Heart left ventricle (tissue), 16 donors: ENCODE measurements at regions not wholly inside any gene's neighbourhood (a gene's known extent, or its start where the extent isn't known, plus 50 kb on each side); places are given as distances from the start of the nearest gene placed in this dataset.

Source experiments
- ATAC-seq, 4 donors: fragments of 200-7000 bp; cut with Tn5 transposase; one replicate each; pipeline ENCODE4 v1.9.1; 2020 to 2022; ENCODE audit warnings: moderate library complexity in 4 of 4, mild to moderate bottlenecking in 3 of 4, moderate number of reproducible peaks in 1 of 4
- DNase-seq, 5 donors: peaks; one replicate each; pipeline ENCODE4 v3.0.0-alpha.2; 2020
- H3K27ac ChIP-seq, 12 donors: fragments of 200-600 bp; sonication (generic) in 4 of 12; one replicate each; pipeline versions ENCODE4 v1.5.0 to v1.8.0; 2016 to 2022; ENCODE audit warnings: mild to moderate bottlenecking in 2 of 12
- H3K27me3 ChIP-seq, 9 donors: fragments of 200-600 bp; sonication (generic) in 2 of 9; one replicate each; pipeline versions ENCODE4 v1.5.1 to v1.8.0; 2016 to 2022; ENCODE audit warnings: mild to moderate bottlenecking in 3 of 9
- H3K36me3 ChIP-seq, 9 donors: fragments of 200-600 bp; sonication (generic) in 2 of 9; one replicate each; pipeline versions ENCODE4 v1.5.0 to v1.8.0; 2018 to 2022; ENCODE audit warnings: mild to moderate bottlenecking in 2 of 9
- H3K4me1 ChIP-seq, 12 donors: fragments of 200-600 bp; sonication (generic) in 4 of 12; one replicate each; pipeline versions ENCODE4 v1.5.0 to v1.8.0; 2016 to 2022; ENCODE audit warnings: mild to moderate bottlenecking in 3 of 12
- H3K4me3 ChIP-seq, 12 donors: fragments of 200-600 bp; sonication (generic) in 4 of 12; one replicate each; pipeline versions ENCODE4 v1.5.0 to v1.8.0; 2017 to 2022; ENCODE audit warnings: mild to moderate bottlenecking in 9 of 12, moderate library complexity in 4 of 12
- H3K9me3 ChIP-seq, 12 donors: fragments of 200-600 bp; sonication (generic) in 4 of 12; one replicate each; pipeline versions ENCODE4 v1.5.0 to v1.8.0; 2016 to 2022; ENCODE audit warnings: mild to moderate bottlenecking in 1 of 12
- POLR2A ChIP-seq, 2 donors: fragments of 450-650 bp; IDR thresholded peaks; one replicate each; pipeline ENCODE4 v1.6.1; 2017; ENCODE audit warnings: antibody characterized with exemption in 2 of 2, mild to moderate bottlenecking in 2 of 2, moderate library complexity in 2 of 2
- WGBS, 4 donors: extraction: QIAGEN DNeasy Blood & Tissue Kit in 2 of 4; methylation state at CpG; one replicate each; pipeline versions ENCODE4 v1.1.5 to v1.1.7; 2013 to 2018; 5-methylcytosine and 5-hydroxymethylcytosine counted together
- intact Hi-C, 10 donors: fragments of 100-400 bp; cut with DNase I; formaldehyde crosslinking; loops; one replicate each; pipeline versions ENCODE4 v1.11.1 to v1.14.2; 2022
- TF ChIP-seq, protein P1 (sequence below), 12 donors: fragments of 200-600 bp; sonication (generic) in 4 of 12; IDR thresholded peaks; one replicate each; pipeline versions ENCODE4 v1.5.0 to v1.8.0; 2018 to 2022; ENCODE audit warnings: antibody characterized with exemption in 12 of 12, mild to moderate bottlenecking in 5 of 12
- donor health status: ischemic (EF 13 %, LVEDD 7.1; RV severe dilation, severe dysfunction).
- donor health status: healthy with polysubstance abuse.
- donor health status: DM: no; HTN: yes; CAD: no.
- donor health status: DM: no; HTN: no; CAD: no.
- donor health status: ischemic (EF 25% LVEDD 6.9; RV normal size, moderate dysfunction).
- donor health status: ischemic (EF 25% LVEDD 5.7; RV mildly dilated, moderate dysfunction).
- donor health status: healthy.
- donor health status: DM: yes; HTN: yes; CAD: no.
- donor health status: ischemic (EF 35%, LVEDD 5.7; RV mildly dilated, moderate dysfunction).
- donor health status: nonischemic (EF 11% LVEDD 7.7; RV severe dilation, severe dysfunction).
- donor health status: DM: yes; HTN: yes; CAD: no.
- donor health status: PGD.
- donor health status: ischemic (EF 29% LVEDD 5.4; RV normal size, mild dysfunction).
- donor health status: nonischemic (EF 23%, LVEDD 6.1; RV moderate dilation, normal function).

DNA sequence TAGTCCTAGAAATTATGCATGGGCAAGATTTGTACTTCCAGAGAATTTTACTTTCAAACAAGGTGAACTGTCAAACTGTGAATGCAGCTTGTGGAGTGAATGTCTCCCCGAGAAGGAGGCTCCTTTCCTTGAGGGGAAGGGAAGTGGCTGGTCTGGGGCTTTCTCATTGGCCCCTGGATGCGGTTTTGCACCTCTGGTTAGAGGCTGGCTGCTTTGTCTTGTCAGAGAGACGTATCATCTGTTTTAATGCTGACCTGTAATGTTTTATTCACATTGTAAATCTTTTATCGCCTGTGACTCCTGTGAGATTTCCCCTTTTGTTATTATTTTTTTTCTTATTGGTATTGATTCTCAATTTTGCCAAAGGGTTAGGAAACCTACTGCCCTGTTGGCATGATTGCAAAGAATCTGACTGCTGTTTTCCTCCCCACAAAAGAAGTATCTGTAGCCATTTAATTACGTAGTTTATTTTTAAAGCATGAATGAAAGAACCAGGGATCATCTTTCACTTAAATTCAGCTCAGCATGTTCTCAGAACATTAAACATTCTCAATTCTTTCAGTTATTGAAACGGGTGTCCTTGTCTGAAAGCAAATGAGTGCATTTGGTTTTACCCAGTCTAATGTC lies 238.3 kb upstream of the NFE2L3 start:
- no peak overlapping the region for H3K27ac ChIP-seq
- peaks cover 0 to 10% (median 4%) of the 10 kb centered on the region in 12 donors for H3K9me3 ChIP-seq
- DNase-seq (no peak), ATAC-seq (no peak)
- no peak overlapping the region for H3K4me3 ChIP-seq
- H3K27me3 ChIP-seq = peaks cover 0 to 53% (median 7%) of the 10 kb centered on the region in 9 donors
- H3K4me1 ChIP-seq = no peaks in the 10 kb centered on the region
- intact Hi-C loops = no loop called here
- H3K36me3 ChIP-seq = no peaks in the 10 kb centered on the region
- TF ChIP-seq, protein P1, sequence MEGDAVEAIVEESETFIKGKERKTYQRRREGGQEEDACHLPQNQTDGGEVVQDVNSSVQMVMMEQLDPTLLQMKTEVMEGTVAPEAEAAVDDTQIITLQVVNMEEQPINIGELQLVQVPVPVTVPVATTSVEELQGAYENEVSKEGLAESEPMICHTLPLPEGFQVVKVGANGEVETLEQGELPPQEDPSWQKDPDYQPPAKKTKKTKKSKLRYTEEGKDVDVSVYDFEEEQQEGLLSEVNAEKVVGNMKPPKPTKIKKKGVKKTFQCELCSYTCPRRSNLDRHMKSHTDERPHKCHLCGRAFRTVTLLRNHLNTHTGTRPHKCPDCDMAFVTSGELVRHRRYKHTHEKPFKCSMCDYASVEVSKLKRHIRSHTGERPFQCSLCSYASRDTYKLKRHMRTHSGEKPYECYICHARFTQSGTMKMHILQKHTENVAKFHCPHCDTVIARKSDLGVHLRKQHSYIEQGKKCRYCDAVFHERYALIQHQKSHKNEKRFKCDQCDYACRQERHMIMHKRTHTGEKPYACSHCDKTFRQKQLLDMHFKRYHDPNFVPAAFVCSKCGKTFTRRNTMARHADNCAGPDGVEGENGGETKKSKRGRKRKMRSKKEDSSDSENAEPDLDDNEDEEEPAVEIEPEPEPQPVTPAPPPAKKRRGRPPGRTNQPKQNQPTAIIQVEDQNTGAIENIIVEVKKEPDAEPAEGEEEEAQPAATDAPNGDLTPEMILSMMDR (IDR thresholded peaks at IDR 0.05) = no peak
- no peak for TF ChIP-seq POLR2A (IDR thresholded peaks at IDR 0.05)
- 67 to 71% (median 68%) methylated on average over 6 of the region's 6 CpGs for WGBS, 4 donors

DNA sequence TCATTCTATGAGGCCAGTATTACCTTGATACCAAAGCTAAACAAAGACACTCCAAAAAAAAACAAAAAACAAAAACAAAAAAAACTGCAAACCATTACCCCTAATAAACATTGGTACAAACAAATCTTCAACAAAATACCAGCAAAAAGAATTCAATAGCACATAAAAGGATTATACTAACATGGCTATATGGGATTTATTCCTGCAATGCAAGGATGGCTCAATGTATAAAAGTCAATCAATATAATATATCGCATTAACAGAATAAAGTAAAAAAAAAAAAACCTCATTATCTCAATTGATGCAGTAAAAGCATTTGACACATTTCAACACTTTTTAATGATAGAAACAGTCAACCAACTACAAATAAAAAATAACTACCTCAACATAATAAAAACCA lies 233.3 kb upstream of the NFE2L3 start:
- TF ChIP-seq, protein P1 (IDR thresholded peaks at IDR 0.05) = no peak
- no peak for TF ChIP-seq POLR2A (IDR thresholded peaks at IDR 0.05)
- intact Hi-C loops = no loop called here
- 98 to 100% (median 98%) methylated on average over 1 of the region's 1 CpG for WGBS, 4 donors

DNA sequence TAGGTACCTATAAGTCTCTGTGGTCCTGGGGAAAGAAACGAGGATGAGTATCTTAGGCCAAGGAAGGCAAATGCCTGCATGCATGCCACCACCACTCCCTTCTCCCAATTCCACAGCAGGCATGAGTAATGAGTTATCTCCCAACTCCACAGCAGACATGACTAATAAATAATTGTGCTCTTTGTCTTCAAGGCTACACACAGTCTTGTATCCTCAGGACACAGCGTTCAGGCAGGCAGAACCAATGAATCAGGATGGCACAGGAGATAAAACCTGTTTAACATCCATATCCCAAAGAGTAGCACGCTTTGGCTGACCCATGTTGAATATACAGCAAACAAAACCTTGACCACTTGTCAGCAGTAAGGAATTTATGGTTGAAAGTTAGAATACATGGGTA lies 229.7 kb upstream of the NFE2L3 start:
- intact Hi-C loops = no loop called here
- peaks cover 0 to 9% (median 0%) of the 10 kb centered on the region in 9 donors for H3K27me3 ChIP-seq
- no peak overlapping the region for H3K4me3 ChIP-seq
- ATAC-seq (no peak), DNase-seq (no peak)
- H3K9me3 ChIP-seq = peaks cover 0 to 18% (median 8%) of the 10 kb centered on the region in 12 donors
- H3K27ac ChIP-seq = no peak overlapping the region
- TF ChIP-seq, protein P1 (IDR thresholded peaks at IDR 0.05) = no peak
- no peak for TF ChIP-seq POLR2A (IDR thresholded peaks at IDR 0.05)
- no peaks in the 10 kb centered on the region for H3K36me3 ChIP-seq
- no peaks in the 10 kb centered on the region for H3K4me1 ChIP-seq
- WGBS, 4 donors = 65 to 81% (median 75%) methylated on average over 3 of the region's 3 CpGs

More for the DNA sequence above, 233.3 kb upstream of the NFE2L3 start:
- no peak overlapping the region for H3K27ac ChIP-seq
- ATAC-seq (no peak), DNase-seq (no peak)
- H3K36me3 ChIP-seq = no peaks in the 10 kb centered on the region
- H3K27me3 ChIP-seq = peaks cover 0 to 24% (median 6%) of the 10 kb centered on the region in 9 donors
- H3K9me3 ChIP-seq = peaks cover 0 to 18% (median 8%) of the 10 kb centered on the region in 12 donors
- no peaks in the 10 kb centered on the region for H3K4me1 ChIP-seq
- H3K4me3 ChIP-seq = no peak overlapping the region

DNA sequence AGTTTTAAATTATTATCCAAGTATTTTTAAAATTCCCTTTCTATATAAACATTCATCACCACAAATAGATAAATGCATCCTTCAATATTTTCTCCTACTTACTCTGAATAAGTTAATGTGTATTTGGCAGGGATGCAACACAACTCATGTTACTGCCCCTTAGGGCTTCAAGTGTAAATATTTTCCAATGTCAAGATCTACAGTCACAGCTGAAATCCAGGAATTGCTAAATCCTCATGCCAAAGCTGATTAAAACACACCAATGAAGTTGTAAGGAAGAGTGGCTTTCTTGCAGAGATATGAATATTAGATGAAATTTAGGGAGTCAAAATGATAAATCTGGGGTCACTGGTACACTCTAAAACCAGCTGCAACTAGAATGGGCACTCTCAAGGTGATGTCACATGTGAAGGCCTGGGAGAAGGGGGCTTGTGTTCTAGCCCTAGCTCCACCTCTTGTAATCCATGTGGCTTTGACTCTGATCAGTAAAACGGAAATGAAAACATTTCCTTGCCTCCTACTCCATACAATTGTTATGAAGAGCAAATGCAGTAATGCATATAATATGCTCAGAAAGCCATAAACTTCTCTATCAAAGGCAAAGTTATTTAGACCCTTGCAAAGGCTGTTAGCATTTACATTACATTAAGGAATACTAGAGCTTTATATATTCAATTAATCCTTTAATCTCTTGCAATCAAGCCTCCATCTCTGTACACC lies 228.1 kb upstream of the NFE2L3 start:
- H3K27me3 ChIP-seq = peaks cover 0 to 9% (median 0%) of the 10 kb centered on the region in 9 donors
- no peak overlapping the region for H3K27ac ChIP-seq
- TF ChIP-seq, protein P1 (IDR thresholded peaks at IDR 0.05) = no peak
- no peak for TF ChIP-seq POLR2A (IDR thresholded peaks at IDR 0.05)
- intact Hi-C loops = no loop called here
- no peak for DNase-seq
- H3K4me1 ChIP-seq = no peaks in the 10 kb centered on the region
- no peak for ATAC-seq
- WGBS, 4 donors = 33 to 61% (median 53%) methylated on average over 1 of the region's 1 CpG
- no peak overlapping the region for H3K4me3 ChIP-seq
- no peaks in the 10 kb centered on the region for H3K36me3 ChIP-seq
- H3K9me3 ChIP-seq = peaks cover 0 to 6% (median 2%) of the 10 kb centered on the region in 12 donors
